ENCODE measurements at regions not wholly inside any gene's neighbourhood (a gene's known extent, or its start where the extent isn't known, plus 50 kb on each side); places are given as distances from the start of the nearest gene placed in this dataset.

- Histone ChIP-seq H4K20me1 (replicated peaks; ENCODE audit: insufficient read depth) (no peaks in the 10 kb centered on the region), H3F3A (replicated peaks; ENCODE audit: low read depth) (no peaks in the 10 kb centered on the region), H3K27me3 (ENCODE audit: insufficient read depth) (no peaks in the 10 kb centered on the region), H3K36me3 (ENCODE audit: insufficient read depth) (no peaks in the 10 kb centered on the region), H3K4me2 (no peak overlapping the region), H3K79me2 (replicated peaks; ENCODE audit: insufficient read depth) (no peaks in the 10 kb centered on the region), H3K4me3 (no peak overlapping the region), H2AFZ (no peak overlapping the region), H3K4me1 (ENCODE audit: insufficient read depth) (no peaks in the 10 kb centered on the region), H3K27ac (ENCODE audit: low read depth) (no peak overlapping the region), H3K9me2 (ENCODE audit: insufficient read depth) (0 out of 2 replicates have a peak, but pooled peaks cover 6% of the 10 kb centered on the region)
- no peaks in the 10 kb centered on the region for H3K27me3 Mint-ChIP-seq (ENCODE audit: insufficient read depth, low read depth, poor library complexity)
- no peak overlapping the region for H3K4me3 Mint-ChIP-seq
- no peak for DNase-seq (ENCODE audit: low spot score)
- H3K9me3 Mint-ChIP-seq = peaks cover 3% of the 10 kb centered on the region; the same call in 2 of the 3 replicates
- TF ChIP-seq REST (IDR thresholded peaks at IDR 0.05; ENCODE audit: unreplicated experiment) (no peak), JUNB (IDR thresholded peaks at IDR 0.05; ENCODE audit: unreplicated experiment) (no peak), EZH2 (IDR thresholded peaks at IDR 0.05; ENCODE audit: low read depth, unreplicated experiment) (no peak), NANOG (IDR thresholded peaks at IDR 0.05; ENCODE audit: borderline replicate concordance) (no peak), POLR2AphosphoS5 (IDR thresholded peaks at IDR 0.05; ENCODE audit: low read depth) (no peak)
- H3K36me3 Mint-ChIP-seq (ENCODE audit: low read depth) = no peaks in the 10 kb centered on the region
- no peak for ATAC-seq
- H3K4me1 Mint-ChIP-seq = no peaks in the 10 kb centered on the region
- no peak overlapping the region for H3K27ac Mint-ChIP-seq
Observed at GRCh38 chr4:101563126-101563525, 215.8 kb upstream of the PPP3CA start.

- TF ChIP-seq CREB1 (CRISPR knock-in tag; IDR thresholded peaks at IDR 0.05; ENCODE audit: low read depth) (no peak), EZH2 (IDR thresholded peaks at IDR 0.05; ENCODE audit: low read depth, unreplicated experiment) (no peak)
- Mint-ChIP-seq H3K4me3 (no peak overlapping the region), H3K36me3 (ENCODE audit: low read depth) (peaks cover 10% of the 10 kb centered on the region), H3K27ac (no peak overlapping the region), H3K9me3 (peaks cover 17% of the 10 kb centered on the region), H3K4me1 (no peaks in the 10 kb centered on the region), H3K27me3 (ENCODE audit: insufficient read depth, low read depth, poor library complexity) (no peaks in the 10 kb centered on the region)
- DNase-seq (ENCODE audit: low spot score) (no peak), ATAC-seq (no peak)
- H3K4me1 ChIP-seq (ENCODE audit: insufficient read depth) = no peaks in the 10 kb centered on the region; the same call in none of the 2 replicates
- H3K4me2 ChIP-seq = no peak overlapping the region
- no peaks in the 10 kb centered on the region for H3F3A ChIP-seq (replicated peaks; ENCODE audit: low read depth)
- no peak overlapping the region for H3K27ac ChIP-seq (ENCODE audit: low read depth)
- no peak overlapping the region for H3K4me3 ChIP-seq
- H3K79me2 ChIP-seq (replicated peaks; ENCODE audit: insufficient read depth) = no peaks in the 10 kb centered on the region
- no peaks in the 10 kb centered on the region for H3K9me2 ChIP-seq (ENCODE audit: insufficient read depth)
- no peak overlapping the region for H2AFZ ChIP-seq
- no peaks in the 10 kb centered on the region for H4K20me1 ChIP-seq (replicated peaks; ENCODE audit: insufficient read depth)
- H3K27me3 ChIP-seq (ENCODE audit: insufficient read depth) = no peaks in the 10 kb centered on the region
- H3K36me3 ChIP-seq (ENCODE audit: insufficient read depth) = no peaks in the 10 kb centered on the region
Observed at GRCh38 chr4:101556842-101557241, 209.5 kb upstream of the PPP3CA start.

GRCh38 chr4:101555341-101555880, 208.1 kb upstream of the PPP3CA start:
- no peak overlapping the region for H3K27ac Mint-ChIP-seq
- Histone ChIP-seq H3K27me3 (ENCODE audit: insufficient read depth) (no peaks in the 10 kb centered on the region), H2AFZ (0 out of 2 replicates have a peak overlapping the region, but pooled peaks have one; percentile 34), H3K79me2 (replicated peaks; ENCODE audit: insufficient read depth) (no peaks in the 10 kb centered on the region), H3F3A (replicated peaks; ENCODE audit: low read depth) (no peaks in the 10 kb centered on the region), H4K20me1 (replicated peaks; ENCODE audit: insufficient read depth) (no peaks in the 10 kb centered on the region), H3K4me1 (ENCODE audit: insufficient read depth) (no peaks in the 10 kb centered on the region; the same call in none of the 2 replicates), H3K27ac (ENCODE audit: low read depth) (no peak overlapping the region), H3K9me2 (ENCODE audit: insufficient read depth) (no peaks in the 10 kb centered on the region), H3K36me3 (ENCODE audit: insufficient read depth) (no peaks in the 10 kb centered on the region), H3K4me2 (no peak overlapping the region), H3K4me3 (no peak overlapping the region)
- H3K27me3 Mint-ChIP-seq (ENCODE audit: insufficient read depth, low read depth, poor library complexity) = no peaks in the 10 kb centered on the region
- no peak for ATAC-seq
- DNase-seq (ENCODE audit: low spot score) = no peak
- no peak overlapping the region for H3K4me3 Mint-ChIP-seq
- no peak for TF ChIP-seq JUNB (IDR thresholded peaks at IDR 0.05; ENCODE audit: unreplicated experiment)
- TF ChIP-seq ZNF331 (CRISPR knock-in tag; IDR thresholded peaks at IDR 0.05; ENCODE audit: low read depth) = no peak
- TF ChIP-seq CREB1 (CRISPR knock-in tag; IDR thresholded peaks at IDR 0.05; ENCODE audit: low read depth) = no peak
- H3K9me3 Mint-ChIP-seq = peaks cover 21% of the 10 kb centered on the region
- peaks cover 13% of the 10 kb centered on the region for H3K36me3 Mint-ChIP-seq (ENCODE audit: low read depth)
- H3K4me1 Mint-ChIP-seq = no peaks in the 10 kb centered on the region

All from GM23338 (cell line).